Omental fat pad (tissue), 3 donors: ENCODE measurements at regions not wholly inside any gene's neighbourhood (a gene's known extent, or its start where the extent isn't known, plus 50 kb on each side); places are given as distances from the start of the nearest gene placed in this dataset.

Source experiments
- ATAC-seq: fragments of 150-250 bp; one replicate; pipeline ENCODE4 v1.9.1; 2016; ENCODE audit warnings: mild to moderate bottlenecking, moderate library complexity; ENCODE audit not compliant: low FRiP score
- DNase-seq: peaks from one replicate; pipeline ENCODE4 v3.0.0-alpha.2; 2019; ENCODE audit warnings: low spot score
- CTCF ChIP-seq, 3 donors: fragments of 450-650 bp; IDR thresholded peaks; one replicate each; pipeline ENCODE4 v1.5.1; 2016 to 2017; ENCODE audit warnings: antibody characterized with exemption in 3 of 3, mild to moderate bottlenecking in 3 of 3, moderate library complexity in 2 of 3

- no peak for TF ChIP-seq CTCF (IDR thresholded peaks at IDR 0.05)
- ATAC-seq = no peak
- no peak for DNase-seq
Observed at GRCh38 chr9:12441506-12441905, 251.7 kb upstream of the TYRP1 start.

- no peak for TF ChIP-seq CTCF (IDR thresholded peaks at IDR 0.05)
- no peak for ATAC-seq
- DNase-seq = no peak
Observed at GRCh38 chr9:12448246-12448645, 244.9 kb upstream of the TYRP1 start.

DNA sequence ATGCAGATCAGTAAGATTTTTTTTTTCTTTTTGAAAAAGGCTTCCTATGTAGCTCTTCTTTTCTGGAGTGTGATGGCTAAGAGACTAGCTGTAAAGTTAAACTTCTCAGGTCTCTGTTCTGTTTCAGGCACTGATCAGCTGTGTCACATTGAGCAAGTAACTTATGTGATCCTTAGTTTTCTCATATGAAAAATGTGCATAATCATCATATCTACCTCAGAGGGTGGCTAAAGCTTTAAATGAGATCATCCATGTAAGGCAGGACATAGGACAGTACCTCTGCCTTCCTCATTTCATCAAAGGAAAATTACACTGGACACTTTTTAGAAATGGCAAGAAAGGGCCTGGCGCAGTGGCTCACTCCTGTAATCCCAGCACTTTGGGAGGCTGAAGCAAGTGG lies 235.9 kb upstream of the TYRP1 start:
- no peak for ATAC-seq
- TF ChIP-seq CTCF (IDR thresholded peaks at IDR 0.05) = no peak
- DNase-seq = no peak

- no peak for TF ChIP-seq CTCF (IDR thresholded peaks at IDR 0.05)
- DNase-seq (no peak), ATAC-seq (no peak)
Observed at GRCh38 chr9:12461763-12462460, 231.3 kb upstream of the TYRP1 start.

DNA sequence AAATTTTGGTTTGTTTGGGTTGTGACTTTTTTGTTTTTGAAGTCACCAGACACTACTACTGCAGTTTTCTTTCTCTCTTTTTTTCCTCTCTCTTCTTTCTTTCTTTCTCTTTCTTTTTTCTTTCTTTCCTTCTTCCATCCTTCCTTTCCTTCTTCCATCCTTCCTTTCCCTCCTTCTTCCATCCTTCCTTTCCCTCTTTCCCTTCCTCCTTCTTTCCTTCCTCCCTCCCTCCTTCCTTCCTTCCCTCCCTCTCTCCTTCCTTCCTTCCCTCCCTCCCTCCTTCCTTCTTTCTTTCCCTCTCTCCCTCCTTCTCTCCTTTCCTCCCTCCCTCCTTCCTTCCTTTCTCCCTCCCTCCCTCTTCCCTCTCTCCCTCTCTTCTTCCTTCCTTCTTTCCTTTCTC lies 230.3 kb upstream of the TYRP1 start:
- no peak for DNase-seq
- no peak for TF ChIP-seq CTCF (IDR thresholded peaks at IDR 0.05)
- ATAC-seq = no peak

DNA sequence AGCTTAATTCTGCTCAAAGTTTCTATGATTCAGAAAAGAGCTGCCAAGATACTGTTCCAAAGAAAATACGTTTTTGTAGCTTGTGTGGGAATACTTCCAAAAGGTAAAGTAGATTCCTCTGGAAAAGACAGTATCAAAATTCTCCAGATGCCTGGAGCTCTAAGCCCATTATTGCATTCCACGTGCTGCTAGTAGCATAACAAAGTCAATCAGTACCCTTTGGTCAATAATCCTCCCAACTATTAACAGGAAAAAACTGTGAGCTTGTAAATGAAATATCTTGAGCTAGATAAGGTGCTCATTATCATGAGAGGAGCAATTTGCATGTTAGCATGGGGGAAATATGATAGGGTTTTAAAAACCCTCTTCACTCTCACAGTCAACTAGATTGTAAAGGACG lies 229.5 kb upstream of the TYRP1 start:
- ATAC-seq (no peak), DNase-seq (no peak)
- TF ChIP-seq CTCF (IDR thresholded peaks at IDR 0.05) = no peak

- ATAC-seq = no peak
- no peak for TF ChIP-seq CTCF (IDR thresholded peaks at IDR 0.05)
- DNase-seq = no peak
Observed at GRCh38 chr9:12464400-12464799, 228.8 kb upstream of the TYRP1 start.
